Sigmoid colon (tissue), 6 donors: ENCODE measurements at regions not wholly inside any gene's neighbourhood (a gene's known extent, or its start where the extent isn't known, plus 50 kb on each side); places are given as distances from the start of the nearest gene placed in this dataset.

Experiments used
- DNase-seq: peaks from one replicate; pipeline ENCODE4 v3.0.0-alpha.2; 2019
- H3K27ac ChIP-seq, 4 donors: fragments of 200-600 bp; sonication (generic); one replicate each; pipeline ENCODE4 v1.5.1; 2016 to 2019; ENCODE audit warnings: mild to moderate bottlenecking in 1 of 4
- H3K27me3 ChIP-seq, 3 donors: fragments of 200-600 bp; sonication (generic); one replicate each; pipeline ENCODE4 v1.5.1; 2019; ENCODE audit warnings: mild to moderate bottlenecking in 1 of 3
- H3K36me3 ChIP-seq, 4 donors: fragments of 200-600 bp; sonication (generic); one replicate each; pipeline ENCODE4 v1.5.1; 2016 to 2019
- H3K4me1 ChIP-seq, 4 donors: fragments of 200-600 bp; sonication (generic); one replicate each; pipeline ENCODE4 v1.5.1; 2017 to 2019
- H3K4me3 ChIP-seq, 4 donors: fragments of 200-600 bp; sonication (generic); one replicate each; pipeline ENCODE4 v1.5.1; 2017 to 2019; ENCODE audit warnings: mild to moderate bottlenecking in 2 of 4, moderate library complexity in 1 of 4
- H3K9me3 ChIP-seq, 4 donors: fragments of 200-600 bp in 3 of 4; sonication (generic) in 3 of 4; one replicate each; pipeline versions ENCODE4 v1.5.1 to v1.6.1; 2013 to 2019
- CTCF ChIP-seq, 4 experiments: fragments of 450-650 bp in 3 of 4; fragments of 200-600 bp in 1 of 4; IDR thresholded peaks; one replicate each; pipeline ENCODE4 v1.5.1; 2016 to 2019; ENCODE audit warnings: antibody characterized with exemption in 4 of 4, mild to moderate bottlenecking in 3 of 4, moderate library complexity in 2 of 4
- EP300 ChIP-seq, 4 donors: sonication (generic); formaldehyde crosslinking; IDR thresholded peaks; one replicate each; pipeline ENCODE4 v1.6.1; 2017; ENCODE audit warnings: antibody characterized with exemption in 4 of 4
- POLR2A ChIP-seq, 2 donors: fragments of 450-650 bp; IDR thresholded peaks; one replicate each; pipeline ENCODE4 v1.6.1; 2016; ENCODE audit warnings: antibody characterized with exemption in 2 of 2, mild to moderate bottlenecking in 2 of 2, moderate library complexity in 2 of 2
- POLR2AphosphoS5 ChIP-seq, 4 donors: sonication (generic); formaldehyde crosslinking; IDR thresholded peaks; one replicate each; pipeline ENCODE4 v1.6.1; 2017; ENCODE audit warnings: antibody characterized with exemption in 4 of 4
- WGBS, 2 donors: extraction: QIAGEN DNeasy Blood & Tissue Kit; methylation state at CpG; one replicate each; pipeline ENCODE4 v1.1.7; 2013; 5-methylcytosine and 5-hydroxymethylcytosine counted together
- intact Hi-C: fragments of 100-400 bp; cut with DNase I; formaldehyde crosslinking; loops from one replicate; pipeline ENCODE4 v1.15.1; 2023
- donor health status: healthy with polysubstance abuse.
- donor health status: healthy.

GRCh38 chr10:120975072-120975867 is 124.1 kb downstream of the WDR11 start:
- DNase-seq = no peak
- Histone ChIP-seq H3K9me3 (peaks cover 0 to 4% (median 0%) of the 10 kb centered on the region in 4 donors), H3K36me3 (no peaks in the 10 kb centered on the region), H3K27me3 (no peaks in the 10 kb centered on the region), H3K4me1 (peaks cover 0 to 26% (median 22%) of the 10 kb centered on the region in 4 donors), H3K27ac (no peak overlapping the region), H3K4me3 (no peak overlapping the region)
- WGBS, 2 donors = 91 to 96% methylated on average over 4 of the region's 4 CpGs
- TF ChIP-seq EP300 (IDR thresholded peaks at IDR 0.05) = no peak
- TF ChIP-seq POLR2AphosphoS5 (IDR thresholded peaks at IDR 0.05) = no peak
- TF ChIP-seq POLR2A (IDR thresholded peaks at IDR 0.05) = no peak
- no peak for TF ChIP-seq CTCF (IDR thresholded peaks at IDR 0.05)
- intact Hi-C loops = loop anchor here (5.0 kb wide), 1 partner anchor 47 kb away; no protein-coding TSS in a partner anchor

GRCh38 chr10:120975868-120976225 is 124.7 kb downstream of the WDR11 start:
- H3K9me3 ChIP-seq = peaks cover 0 to 4% (median 0%) of the 10 kb centered on the region in 4 donors
- WGBS, 2 donors = 84 to 85% methylated on average over 2 of the region's 2 CpGs
- intact Hi-C loops = loop anchor here (5.0 kb wide), 1 partner anchor 46 kb away; no protein-coding TSS in a partner anchor
- TF ChIP-seq POLR2AphosphoS5 (IDR thresholded peaks at IDR 0.05) (no peak), CTCF (IDR thresholded peaks at IDR 0.05) (no peak), EP300 (IDR thresholded peaks at IDR 0.05) (no peak), POLR2A (IDR thresholded peaks at IDR 0.05) (no peak)
- H3K4me3 ChIP-seq = no peak overlapping the region
- H3K27me3 ChIP-seq = no peaks in the 10 kb centered on the region
- no peak overlapping the region for H3K27ac ChIP-seq
- H3K4me1 ChIP-seq = peaks cover 0 to 26% (median 22%) of the 10 kb centered on the region in 4 donors
- DNase-seq = no peak
- H3K36me3 ChIP-seq = no peaks in the 10 kb centered on the region

DNA sequence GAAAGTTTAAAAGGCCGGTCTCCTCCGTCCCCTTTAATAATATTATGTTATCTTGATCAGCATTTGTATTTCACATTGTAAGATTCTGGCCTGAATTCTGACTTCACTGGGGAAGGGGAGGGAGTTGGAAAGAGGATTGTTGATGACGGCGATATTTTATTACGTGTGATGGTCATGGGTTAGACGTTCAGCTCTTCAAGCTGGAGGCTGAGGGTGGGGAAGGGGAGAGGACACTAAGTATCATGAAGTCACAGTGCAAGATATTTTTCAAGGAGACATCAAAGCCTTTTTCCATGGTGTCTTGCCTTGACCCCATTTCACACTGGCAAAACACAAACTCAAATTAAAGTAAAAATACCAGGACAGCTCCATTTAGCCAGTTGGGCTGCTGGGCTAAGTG is 126.7 kb downstream of the WDR11 start:
- no peaks in the 10 kb centered on the region for H3K27me3 ChIP-seq
- H3K4me3 ChIP-seq = no peak overlapping the region
- 80 to 83% methylated on average over 6 of the region's 6 CpGs for WGBS, 2 donors
- no peak for DNase-seq
- H3K4me1 ChIP-seq = peaks cover 0 to 26% (median 22%) of the 10 kb centered on the region in 4 donors
- peak overlapping the region in 2 of 4 donors; percentile 39 to 55 for H3K27ac ChIP-seq
- intact Hi-C loops = loop anchor here (5.0 kb wide), 1 partner anchor 44 kb away; no protein-coding TSS in a partner anchor
- no peak for TF ChIP-seq CTCF (IDR thresholded peaks at IDR 0.05)
- no peak for TF ChIP-seq POLR2A (IDR thresholded peaks at IDR 0.05)
- TF ChIP-seq EP300 (IDR thresholded peaks at IDR 0.05) = no peak
- TF ChIP-seq POLR2AphosphoS5 (IDR thresholded peaks at IDR 0.05) = no peak
- peaks cover 0 to 4% (median 0%) of the 10 kb centered on the region in 4 donors for H3K9me3 ChIP-seq
- H3K36me3 ChIP-seq = no peaks in the 10 kb centered on the region

DNA sequence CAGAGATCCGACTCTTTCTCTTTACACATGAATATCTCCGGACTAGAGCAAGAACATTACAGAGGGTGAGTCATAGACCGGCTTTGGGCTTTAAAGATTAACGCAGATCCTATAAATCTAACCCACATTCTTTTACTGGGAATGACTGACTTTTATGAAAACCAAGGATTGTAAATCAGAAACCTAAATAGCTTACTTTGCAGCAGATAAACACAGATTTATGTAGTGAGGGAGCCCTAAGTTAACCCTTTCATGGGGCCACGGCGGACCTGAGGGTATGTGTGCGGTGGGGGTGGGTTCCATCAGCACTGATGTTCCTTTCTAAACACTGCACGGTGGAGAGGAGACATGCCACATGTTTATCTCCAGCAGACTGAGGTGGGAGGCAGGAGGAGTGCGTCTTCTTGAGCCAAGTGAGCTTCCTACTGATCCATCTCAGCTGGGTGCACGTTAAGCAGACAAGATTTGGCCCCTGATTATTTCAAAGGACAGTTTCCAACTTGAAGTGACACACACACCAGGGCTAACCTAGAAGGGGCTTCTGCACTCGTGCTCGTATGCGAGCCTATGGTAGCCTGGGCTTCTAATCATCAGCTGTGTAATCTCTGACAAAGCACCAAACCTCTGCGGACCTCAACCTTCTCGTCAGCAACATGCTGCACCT is 127.6 kb downstream of the WDR11 start:
- TF ChIP-seq POLR2A (IDR thresholded peaks at IDR 0.05) = no peak
- TF ChIP-seq CTCF (IDR thresholded peaks at IDR 0.05) = no peak
- peak in 3 of 4 donors; percentile 41 to 71 (median 50) for TF ChIP-seq POLR2AphosphoS5 (IDR thresholded peaks at IDR 0.05)
- TF ChIP-seq EP300 (IDR thresholded peaks at IDR 0.05) = no peak
- 6 to 23% methylated on average over 15 of the region's 15 CpGs for WGBS, 2 donors
- peak overlapping the region in 2 of 4 donors; percentile 39 to 55 for H3K27ac ChIP-seq
- peak overlapping the region; percentile 12 to 49 (median 42) for H3K4me3 ChIP-seq
- H3K36me3 ChIP-seq = no peaks in the 10 kb centered on the region
- DNase-seq = no peak
- intact Hi-C loops = loop anchor here (5.0 kb wide), 1 partner anchor 44 kb away; no protein-coding TSS in a partner anchor
- H3K27me3 ChIP-seq = no peaks in the 10 kb centered on the region
- peaks cover 0 to 26% (median 22%) of the 10 kb centered on the region in 4 donors for H3K4me1 ChIP-seq
- peaks cover 0 to 3% (median 0%) of the 10 kb centered on the region in 4 donors for H3K9me3 ChIP-seq
